Sigmoid colon (tissue), 4 donors: ENCODE measurements at regions not wholly inside any gene's neighbourhood (a gene's known extent, or its start where the extent isn't known, plus 50 kb on each side); places are given as distances from the start of the nearest gene placed in this dataset.

Experiments
- EP300 ChIP-seq, 4 donors: sonication (generic); formaldehyde crosslinking; IDR thresholded peaks; one replicate each; pipeline ENCODE4 v1.6.1; 2017; ENCODE audit warnings: antibody characterized with exemption in 4 of 4
- POLR2A ChIP-seq, 2 donors: fragments of 450-650 bp; IDR thresholded peaks; one replicate each; pipeline ENCODE4 v1.6.1; 2016; ENCODE audit warnings: antibody characterized with exemption in 2 of 2, mild to moderate bottlenecking in 2 of 2, moderate library complexity in 2 of 2
- TF ChIP-seq, protein P1 (sequence below), 4 experiments: fragments of 450-650 bp in 3 of 4; fragments of 200-600 bp in 1 of 4; IDR thresholded peaks; one replicate each; pipeline ENCODE4 v1.5.1; 2016 to 2019; ENCODE audit warnings: antibody characterized with exemption in 4 of 4, mild to moderate bottlenecking in 3 of 4, moderate library complexity in 2 of 4

DNA sequence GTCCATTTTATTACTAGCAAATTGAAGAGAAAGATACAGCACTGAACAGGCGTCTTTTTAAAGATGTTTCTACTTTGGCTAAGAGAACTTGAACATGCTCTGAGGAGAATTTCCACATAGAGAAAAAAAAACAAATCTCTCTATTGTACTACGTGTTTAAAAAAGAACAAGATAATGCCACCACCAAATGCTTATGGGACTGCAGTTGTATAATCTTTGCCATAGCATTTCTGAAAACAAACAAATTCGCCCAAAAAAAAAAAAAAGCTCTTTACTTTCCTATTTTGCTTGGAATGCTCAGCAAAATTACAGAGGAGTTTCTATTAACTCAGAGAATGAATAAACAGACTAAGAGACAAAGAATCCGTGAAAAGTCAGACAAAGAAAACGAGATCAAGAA, 114.2 kb downstream of the CNTN3 start:
- TF ChIP-seq POLR2A (IDR thresholded peaks at IDR 0.05) = no peak
- TF ChIP-seq, protein P1, sequence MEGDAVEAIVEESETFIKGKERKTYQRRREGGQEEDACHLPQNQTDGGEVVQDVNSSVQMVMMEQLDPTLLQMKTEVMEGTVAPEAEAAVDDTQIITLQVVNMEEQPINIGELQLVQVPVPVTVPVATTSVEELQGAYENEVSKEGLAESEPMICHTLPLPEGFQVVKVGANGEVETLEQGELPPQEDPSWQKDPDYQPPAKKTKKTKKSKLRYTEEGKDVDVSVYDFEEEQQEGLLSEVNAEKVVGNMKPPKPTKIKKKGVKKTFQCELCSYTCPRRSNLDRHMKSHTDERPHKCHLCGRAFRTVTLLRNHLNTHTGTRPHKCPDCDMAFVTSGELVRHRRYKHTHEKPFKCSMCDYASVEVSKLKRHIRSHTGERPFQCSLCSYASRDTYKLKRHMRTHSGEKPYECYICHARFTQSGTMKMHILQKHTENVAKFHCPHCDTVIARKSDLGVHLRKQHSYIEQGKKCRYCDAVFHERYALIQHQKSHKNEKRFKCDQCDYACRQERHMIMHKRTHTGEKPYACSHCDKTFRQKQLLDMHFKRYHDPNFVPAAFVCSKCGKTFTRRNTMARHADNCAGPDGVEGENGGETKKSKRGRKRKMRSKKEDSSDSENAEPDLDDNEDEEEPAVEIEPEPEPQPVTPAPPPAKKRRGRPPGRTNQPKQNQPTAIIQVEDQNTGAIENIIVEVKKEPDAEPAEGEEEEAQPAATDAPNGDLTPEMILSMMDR (IDR thresholded peaks at IDR 0.05) = no peak
- no peak for TF ChIP-seq EP300 (IDR thresholded peaks at IDR 0.05)
